ENCODE measurements at regions not wholly inside any gene's neighbourhood (a gene's known extent, or its start where the extent isn't known, plus 50 kb on each side); places are given as distances from the start of the nearest gene placed in this dataset.

DNA sequence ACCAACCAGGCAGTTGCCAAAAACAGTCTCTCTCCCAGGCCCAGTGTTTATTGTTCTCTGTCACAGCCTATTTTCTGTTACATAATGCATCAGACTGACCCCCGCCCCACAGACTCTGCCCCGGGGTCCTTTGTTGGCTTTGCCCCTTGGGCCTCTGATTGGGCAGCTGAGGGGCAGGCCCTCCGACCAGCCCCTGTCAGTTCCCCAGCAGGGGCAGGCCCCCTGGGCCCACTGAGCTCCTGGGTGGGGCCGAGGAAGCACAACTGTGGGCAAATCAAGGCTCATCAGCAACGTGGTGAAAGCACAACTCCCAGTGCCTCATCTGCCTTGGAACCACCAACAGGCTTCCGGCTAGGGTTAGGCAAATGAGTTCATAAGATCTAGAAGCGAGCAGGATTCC, 160.1 kb upstream of the MYCN start:
- CTCF ChIA-PET: no interaction called here
- Histone ChIP-seq H3K4me3 (ENCODE audit: low read depth, low read length) (no peak overlapping the region), H3K27me3 (ENCODE audit: control insufficient read depth, insufficient read depth, low read length) (no peaks in the 10 kb centered on the region), H3K9me3 (ENCODE audit: control insufficient read depth, insufficient read depth, low read length) (peaks cover 23% of the 10 kb centered on the region), H3K27ac (ENCODE audit: low read depth, low read length) (no peak overlapping the region)
- TF ChIP-seq, protein P1, sequence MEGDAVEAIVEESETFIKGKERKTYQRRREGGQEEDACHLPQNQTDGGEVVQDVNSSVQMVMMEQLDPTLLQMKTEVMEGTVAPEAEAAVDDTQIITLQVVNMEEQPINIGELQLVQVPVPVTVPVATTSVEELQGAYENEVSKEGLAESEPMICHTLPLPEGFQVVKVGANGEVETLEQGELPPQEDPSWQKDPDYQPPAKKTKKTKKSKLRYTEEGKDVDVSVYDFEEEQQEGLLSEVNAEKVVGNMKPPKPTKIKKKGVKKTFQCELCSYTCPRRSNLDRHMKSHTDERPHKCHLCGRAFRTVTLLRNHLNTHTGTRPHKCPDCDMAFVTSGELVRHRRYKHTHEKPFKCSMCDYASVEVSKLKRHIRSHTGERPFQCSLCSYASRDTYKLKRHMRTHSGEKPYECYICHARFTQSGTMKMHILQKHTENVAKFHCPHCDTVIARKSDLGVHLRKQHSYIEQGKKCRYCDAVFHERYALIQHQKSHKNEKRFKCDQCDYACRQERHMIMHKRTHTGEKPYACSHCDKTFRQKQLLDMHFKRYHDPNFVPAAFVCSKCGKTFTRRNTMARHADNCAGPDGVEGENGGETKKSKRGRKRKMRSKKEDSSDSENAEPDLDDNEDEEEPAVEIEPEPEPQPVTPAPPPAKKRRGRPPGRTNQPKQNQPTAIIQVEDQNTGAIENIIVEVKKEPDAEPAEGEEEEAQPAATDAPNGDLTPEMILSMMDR (IDR thresholded peaks at IDR 0.05; ENCODE audit: low read depth, low read length): no peak
- POLR2A ChIA-PET: no interaction called here
- DNase-seq (ENCODE audit: low read depth, low spot score): no peak

DNA sequence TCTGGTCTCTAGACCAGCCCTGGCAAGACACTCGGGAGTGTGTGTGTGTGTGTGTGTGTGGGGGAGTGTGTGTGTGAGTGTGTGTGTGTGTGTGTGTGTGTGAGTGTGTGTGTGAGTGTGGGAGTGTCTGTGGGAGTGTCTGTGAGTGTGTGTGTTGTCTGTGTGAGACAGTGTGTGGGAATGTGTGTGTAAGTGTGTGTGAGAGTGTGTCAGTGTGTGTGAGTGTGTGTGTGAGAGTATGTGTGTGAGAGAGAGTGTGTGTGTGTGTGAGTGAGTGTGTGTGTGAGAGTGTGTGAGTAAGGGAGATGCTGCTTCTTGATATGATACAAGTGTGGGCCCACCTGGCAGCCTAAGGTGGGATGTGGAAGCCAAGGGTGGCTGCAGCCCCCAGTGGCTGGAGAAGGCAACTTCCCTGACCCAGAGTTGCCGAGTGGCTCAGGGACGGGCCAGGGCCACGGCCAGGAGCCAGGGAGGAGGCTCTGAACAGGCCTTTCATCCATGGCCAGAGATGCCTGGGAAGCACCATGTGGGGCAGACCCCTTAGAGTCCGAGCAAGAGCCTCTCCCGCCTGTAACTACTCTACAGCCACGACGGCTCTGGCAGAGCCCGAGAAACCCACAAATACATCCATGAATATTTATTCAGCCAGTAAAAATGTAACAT, 159.3 kb upstream of the MYCN start:
- DNase-seq (ENCODE audit: low read depth, low spot score): no peak
- ChIA-PET CTCF (no interaction called here), POLR2A (no interaction called here)
- H3K9me3 ChIP-seq (ENCODE audit: control insufficient read depth, insufficient read depth, low read length): peaks cover 30% of the 10 kb centered on the region
- no peak overlapping the region for H3K27ac ChIP-seq (ENCODE audit: low read depth, low read length)
- H3K27me3 ChIP-seq (ENCODE audit: control insufficient read depth, insufficient read depth, low read length): no peaks in the 10 kb centered on the region
- H3K4me3 ChIP-seq (ENCODE audit: low read depth, low read length): no peak overlapping the region
- TF ChIP-seq, protein P1 (IDR thresholded peaks at IDR 0.05; ENCODE audit: low read depth, low read length): no peak

DNA sequence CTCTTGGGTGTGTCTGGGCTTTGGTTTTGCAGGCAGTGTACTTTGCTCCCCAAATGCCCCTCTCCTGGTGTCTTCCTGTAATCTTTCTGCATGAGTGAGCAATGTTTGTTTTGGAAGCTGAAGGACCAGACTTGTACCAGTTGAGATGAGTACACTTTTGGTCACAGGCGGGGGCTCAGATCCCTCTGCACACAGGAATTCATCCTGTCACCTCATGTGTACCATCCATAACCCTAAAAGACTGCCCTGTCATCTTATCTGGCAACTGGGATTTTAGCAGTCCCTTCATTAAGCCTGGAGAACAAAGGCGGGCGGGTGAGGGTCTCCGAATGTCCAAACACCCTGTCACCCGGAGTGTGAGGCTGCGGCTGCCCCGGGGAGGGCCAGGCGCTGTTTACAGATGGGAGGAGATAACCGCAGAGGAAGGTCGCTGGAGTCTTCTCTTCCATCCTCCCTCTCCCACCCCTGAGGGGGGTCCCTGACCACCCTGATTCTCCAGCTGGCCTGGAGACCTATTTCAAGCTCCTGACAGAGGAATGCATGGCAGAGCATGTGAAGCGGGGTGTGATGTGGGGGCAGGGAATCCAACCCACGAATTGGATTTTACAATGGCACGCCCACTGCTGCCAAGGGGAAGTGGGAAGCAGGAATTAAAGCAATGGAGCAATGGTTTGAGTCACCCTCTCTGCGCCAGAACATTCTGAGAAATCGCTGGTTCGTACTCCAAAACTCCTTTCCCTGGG, 158.2 kb upstream of the MYCN start:
- Histone ChIP-seq H3K9me3 (ENCODE audit: control insufficient read depth, insufficient read depth, low read length) (peaks cover 33% of the 10 kb centered on the region), H3K27me3 (ENCODE audit: control insufficient read depth, insufficient read depth, low read length) (no peaks in the 10 kb centered on the region), H3K27ac (ENCODE audit: low read depth, low read length) (no peak overlapping the region), H3K4me3 (ENCODE audit: low read depth, low read length) (no peak overlapping the region)
- POLR2A ChIA-PET: no interaction called here
- no peak for DNase-seq (ENCODE audit: low read depth, low spot score)
- CTCF ChIA-PET: interaction anchor here (0.5 kb wide), 1 partner anchor 100 kb away, joined by 3 read pairs; no protein-coding TSS in a partner anchor
- TF ChIP-seq, protein P1 (IDR thresholded peaks at IDR 0.05; ENCODE audit: low read depth, low read length): no peak

DNA sequence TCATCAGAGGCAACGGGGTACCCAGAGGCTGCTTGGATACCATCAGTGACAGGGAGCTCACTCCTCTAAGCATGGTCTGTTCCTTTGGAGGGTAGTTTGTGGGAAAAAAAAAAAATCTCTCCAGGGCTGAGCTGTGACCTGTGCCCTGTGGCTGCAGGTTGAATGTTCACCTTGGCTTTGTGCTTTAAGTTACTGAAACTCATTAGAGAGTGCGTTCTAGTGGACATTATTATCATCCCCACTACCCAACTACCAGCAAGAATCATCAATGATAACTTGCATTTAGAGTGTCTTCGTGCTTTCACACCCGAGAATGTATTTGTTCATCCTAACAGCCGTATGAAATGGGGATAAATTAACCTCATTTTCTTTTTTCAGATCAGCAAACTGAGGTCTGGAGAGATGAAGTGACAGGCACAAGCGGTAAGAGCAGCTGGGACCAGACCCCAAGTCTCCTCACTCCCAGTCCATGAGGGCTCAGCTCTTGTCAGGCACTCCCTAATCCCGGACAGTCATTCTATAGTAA, 157.5 kb upstream of the MYCN start:
- CTCF ChIA-PET: interaction anchor here (0.5 kb wide), 1 partner anchor 100 kb away, joined by 3 read pairs; no protein-coding TSS in a partner anchor
- POLR2A ChIA-PET: no interaction called here
- TF ChIP-seq, protein P1 (IDR thresholded peaks at IDR 0.05; ENCODE audit: low read depth, low read length): no peak

DNA sequence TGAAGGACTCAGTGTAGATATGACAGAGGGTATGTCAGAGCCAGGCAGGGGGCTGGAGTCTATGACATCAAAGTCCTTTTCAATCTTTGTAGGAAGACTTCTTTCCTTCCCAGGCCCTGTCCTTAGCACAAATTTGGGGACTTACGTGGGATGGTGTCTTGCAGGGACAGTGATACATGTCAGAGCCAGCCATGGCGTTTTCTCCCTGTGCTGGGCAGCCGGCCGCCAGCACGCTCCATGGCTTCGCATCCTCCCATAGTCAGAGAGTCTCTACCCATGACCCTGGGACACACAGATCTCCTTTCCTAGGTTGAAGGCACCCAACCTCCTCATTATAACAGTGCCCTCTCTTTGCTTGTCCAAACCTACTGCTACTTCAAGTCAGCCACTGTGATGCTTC, 156.9 kb upstream of the MYCN start:
- Histone ChIP-seq H3K9me3 (ENCODE audit: control insufficient read depth, insufficient read depth, low read length) (peaks cover 37% of the 10 kb centered on the region), H3K27me3 (ENCODE audit: control insufficient read depth, insufficient read depth, low read length) (no peaks in the 10 kb centered on the region), H3K4me3 (ENCODE audit: low read depth, low read length) (no peak overlapping the region), H3K27ac (ENCODE audit: low read depth, low read length) (no peak overlapping the region)
- POLR2A ChIA-PET: no interaction called here
- CTCF ChIA-PET: no interaction called here
- TF ChIP-seq, protein P1 (IDR thresholded peaks at IDR 0.05; ENCODE audit: low read depth, low read length): no peak
- no peak for DNase-seq (ENCODE audit: low read depth, low spot score)

More for the DNA sequence above, 157.5 kb upstream of the MYCN start:
- Histone ChIP-seq H3K4me3 (ENCODE audit: low read depth, low read length) (no peak overlapping the region), H3K9me3 (ENCODE audit: control insufficient read depth, insufficient read depth, low read length) (peaks cover 33% of the 10 kb centered on the region), H3K27ac (ENCODE audit: low read depth, low read length) (no peak overlapping the region), H3K27me3 (ENCODE audit: control insufficient read depth, insufficient read depth, low read length) (no peaks in the 10 kb centered on the region)
- DNase-seq (ENCODE audit: low read depth, low spot score): no peak

Data from AG04450 (cell line).